Large intestine (tissue), 3 donors: ENCODE measurements at regions not wholly inside any gene's neighbourhood (a gene's known extent, or its start where the extent isn't known, plus 50 kb on each side); places are given as distances from the start of the nearest gene placed in this dataset.
A peak's percentile ranks its signal among the peaks of the same experiment; 100 is the strongest.

Source experiments
- DNase-seq, 2 donors: peaks; one replicate each; pipeline versions ENCODE4 v3.0.0 to v3.0.0-alpha.2; 2013
- H3K27ac ChIP-seq: one replicate; pipeline ENCODE4 v1.5.1; 2013; ENCODE audit warnings: low read length
- H3K27me3 ChIP-seq: 2 replicates; pipeline ENCODE4 v1.6.1; 2013; ENCODE audit warnings: low read length; ENCODE audit not compliant: control insufficient read depth, insufficient read depth
- H3K36me3 ChIP-seq: 2 replicates; pipeline ENCODE4 v1.6.1; 2013; ENCODE audit warnings: low read length; ENCODE audit not compliant: control insufficient read depth, insufficient read depth
- H3K4me1 ChIP-seq: one replicate; pipeline ENCODE4 v1.6.1; 2013; ENCODE audit warnings: low read length; ENCODE audit not compliant: control insufficient read depth, insufficient read depth
- H3K4me3 ChIP-seq: one replicate; pipeline ENCODE4 v1.5.1; 2013; ENCODE audit warnings: low read length
- H3K9me3 ChIP-seq: one replicate; pipeline ENCODE4 v1.6.1; 2013; ENCODE audit warnings: mild to moderate bottlenecking, low read depth, low read length, moderate library complexity; ENCODE audit not compliant: control insufficient read depth
- WGBS: methylation state at CpG from one replicate; pipeline ENCODE4 v1.1.5; 2013; ENCODE audit warnings: low lambda C conversion rate; ENCODE audit not compliant: insufficient coverage; 5-methylcytosine and 5-hydroxymethylcytosine counted together

DNA sequence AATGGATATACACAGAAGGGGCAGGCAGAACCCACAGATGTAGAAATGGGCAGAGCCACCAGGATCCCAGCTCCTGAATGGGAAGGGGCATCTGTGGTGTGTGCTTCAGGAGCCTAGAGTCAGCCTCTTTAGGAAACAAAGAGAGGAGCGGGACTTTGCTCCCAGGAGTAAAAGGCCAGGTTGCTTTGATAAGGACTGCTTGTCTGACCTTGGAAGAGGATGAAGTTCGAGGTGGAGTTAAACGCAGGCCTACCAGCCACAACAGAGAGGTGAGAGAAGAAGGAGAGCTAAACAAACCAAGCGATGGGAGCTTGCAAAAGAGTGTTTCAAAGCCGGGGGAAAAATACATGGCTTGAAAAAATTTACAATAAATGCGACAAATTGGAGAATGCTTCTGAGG lies 49.9 kb upstream of the TMPRSS2 start:
- 42% methylated on average over 2 of the region's 6 CpGs for WGBS
- DNase-seq: peak; percentile 59 to 86
- Histone ChIP-seq H3K4me3 (no peak overlapping the region), H3K36me3 (no peaks in the 10 kb centered on the region), H3K27ac (peak overlapping the region; percentile 31), H3K4me1 (peaks cover 57% of the 10 kb centered on the region), H3K9me3 (no peaks in the 10 kb centered on the region), H3K27me3 (no peaks in the 10 kb centered on the region)
